ENCODE measurements at regions not wholly inside any gene's neighbourhood (a gene's known extent, or its start where the extent isn't known, plus 50 kb on each side); places are given as distances from the start of the nearest gene placed in this dataset.

DNA sequence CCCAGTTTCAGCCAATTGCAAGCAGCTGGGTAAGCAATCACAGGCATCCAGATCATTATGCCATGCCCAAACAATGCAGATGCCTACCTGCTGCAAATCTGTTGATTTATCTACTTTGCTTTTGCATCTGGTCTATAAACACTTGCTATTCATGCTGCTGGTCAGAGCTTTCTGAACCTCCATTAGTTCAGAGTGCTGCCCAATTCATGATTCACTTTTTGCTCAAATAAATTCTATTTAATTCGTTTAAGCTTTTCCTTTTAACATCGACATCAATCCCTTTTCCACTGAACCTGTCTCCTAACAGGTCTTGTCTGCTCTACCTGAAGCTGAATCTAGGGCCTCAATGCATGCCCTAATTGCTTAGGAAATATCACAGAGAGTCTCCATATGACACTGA is 99.4 kb upstream of the C1orf87 start:
- no peak overlapping the region for H3K27ac ChIP-seq (ENCODE audit: low read depth, low read length)
- no peaks in the 10 kb centered on the region for H4K20me1 ChIP-seq (ENCODE audit: low read depth, low read length)
- H3K27me3 ChIP-seq (ENCODE audit: low read length), result no peaks in the 10 kb centered on the region
- H3K4me3 ChIP-seq (ENCODE audit: insufficient read depth, low read length, poor library complexity, severe bottlenecking), result no peak overlapping the region
- no peak overlapping the region for H3K4me2 ChIP-seq (ENCODE audit: low read depth, low read length, poor library complexity, severe bottlenecking)
- no peaks in the 10 kb centered on the region for H3K9me2 ChIP-seq (replicated peaks; ENCODE audit: insufficient read depth, low read length)
- TF ChIP-seq, protein P1, sequence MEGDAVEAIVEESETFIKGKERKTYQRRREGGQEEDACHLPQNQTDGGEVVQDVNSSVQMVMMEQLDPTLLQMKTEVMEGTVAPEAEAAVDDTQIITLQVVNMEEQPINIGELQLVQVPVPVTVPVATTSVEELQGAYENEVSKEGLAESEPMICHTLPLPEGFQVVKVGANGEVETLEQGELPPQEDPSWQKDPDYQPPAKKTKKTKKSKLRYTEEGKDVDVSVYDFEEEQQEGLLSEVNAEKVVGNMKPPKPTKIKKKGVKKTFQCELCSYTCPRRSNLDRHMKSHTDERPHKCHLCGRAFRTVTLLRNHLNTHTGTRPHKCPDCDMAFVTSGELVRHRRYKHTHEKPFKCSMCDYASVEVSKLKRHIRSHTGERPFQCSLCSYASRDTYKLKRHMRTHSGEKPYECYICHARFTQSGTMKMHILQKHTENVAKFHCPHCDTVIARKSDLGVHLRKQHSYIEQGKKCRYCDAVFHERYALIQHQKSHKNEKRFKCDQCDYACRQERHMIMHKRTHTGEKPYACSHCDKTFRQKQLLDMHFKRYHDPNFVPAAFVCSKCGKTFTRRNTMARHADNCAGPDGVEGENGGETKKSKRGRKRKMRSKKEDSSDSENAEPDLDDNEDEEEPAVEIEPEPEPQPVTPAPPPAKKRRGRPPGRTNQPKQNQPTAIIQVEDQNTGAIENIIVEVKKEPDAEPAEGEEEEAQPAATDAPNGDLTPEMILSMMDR (IDR thresholded peaks at IDR 0.05; ENCODE audit: insufficient read depth, low read length, poor library complexity, severe bottlenecking), result no peak
- no peak for TF ChIP-seq EZH2phosphoT487 (conservative IDR thresholded peaks at IDR 0.05; ENCODE audit: low read length)
- no peak overlapping the region for H2AFZ ChIP-seq (ENCODE audit: low read depth, low read length, severe bottlenecking)
- H3K9ac ChIP-seq (ENCODE audit: low read length), result no peak overlapping the region
- H3K9me3 ChIP-seq (ENCODE audit: insufficient read depth, low read length), result no peaks in the 10 kb centered on the region
- H3F3A ChIP-seq (ENCODE audit: insufficient read depth), result no peaks in the 10 kb centered on the region
- no peaks in the 10 kb centered on the region for H3K79me2 ChIP-seq (ENCODE audit: insufficient read depth, low read length)
- H3K36me3 ChIP-seq (ENCODE audit: low read length), result no peaks in the 10 kb centered on the region

DNA sequence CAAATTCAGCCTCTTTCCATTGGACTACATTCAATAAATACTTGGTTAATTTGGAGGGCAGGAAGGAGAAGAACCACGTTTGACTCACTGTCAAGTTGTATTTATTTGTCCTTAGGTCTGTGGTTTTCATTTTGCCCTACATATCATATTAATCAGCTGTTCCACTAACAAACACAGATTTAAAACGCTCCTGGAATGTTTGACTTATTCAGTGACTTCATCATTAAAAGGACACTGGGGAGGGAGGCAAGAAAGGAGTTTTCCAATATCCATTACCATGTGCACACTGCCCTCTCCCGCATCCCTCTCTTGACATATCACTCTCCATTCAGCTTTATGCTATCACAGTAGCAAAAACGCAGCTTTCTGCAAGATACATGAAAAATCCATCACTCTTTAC is 98.2 kb upstream of the C1orf87 start:
- Histone ChIP-seq H3K4me2 (ENCODE audit: low read depth, low read length, poor library complexity, severe bottlenecking) (no peak overlapping the region), H2AFZ (ENCODE audit: low read depth, low read length, severe bottlenecking) (no peak overlapping the region), H3K27ac (ENCODE audit: low read depth, low read length) (no peak overlapping the region), H3F3A (ENCODE audit: insufficient read depth) (no peaks in the 10 kb centered on the region), H3K79me2 (ENCODE audit: insufficient read depth, low read length) (no peaks in the 10 kb centered on the region), H4K20me1 (ENCODE audit: low read depth, low read length) (no peaks in the 10 kb centered on the region), H3K9me2 (replicated peaks; ENCODE audit: insufficient read depth, low read length) (no peaks in the 10 kb centered on the region), H3K36me3 (ENCODE audit: low read length) (no peaks in the 10 kb centered on the region), H3K9ac (ENCODE audit: low read length) (no peak overlapping the region), H3K4me3 (ENCODE audit: insufficient read depth, low read length, poor library complexity, severe bottlenecking) (no peak overlapping the region), H3K9me3 (ENCODE audit: insufficient read depth, low read length) (no peaks in the 10 kb centered on the region), H3K27me3 (ENCODE audit: low read length) (no peaks in the 10 kb centered on the region)
- TF ChIP-seq, protein P1 (IDR thresholded peaks at IDR 0.05; ENCODE audit: insufficient read depth, low read length, poor library complexity, severe bottlenecking), result no peak
- TF ChIP-seq EZH2phosphoT487 (conservative IDR thresholded peaks at IDR 0.05; ENCODE audit: low read length), result no peak

DNA sequence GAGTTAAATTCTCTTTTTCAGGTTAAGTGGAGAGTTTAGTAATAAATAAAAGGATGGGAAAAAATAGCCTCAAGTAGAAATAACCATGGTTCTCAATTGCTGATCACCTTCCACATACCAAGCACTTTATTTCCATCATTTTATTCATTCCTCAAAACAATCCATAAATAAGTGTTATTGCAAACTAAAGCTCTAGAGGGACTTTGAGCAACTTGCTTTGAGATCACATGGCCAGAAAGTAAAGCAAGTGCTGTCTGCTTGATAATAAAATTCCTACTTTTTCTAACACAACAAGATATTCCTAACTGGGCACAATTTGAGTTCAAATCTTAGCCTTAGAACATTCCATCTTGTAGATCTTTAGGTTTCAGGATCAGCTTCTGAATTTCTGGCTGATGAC is 97.1 kb upstream of the C1orf87 start:
- Histone ChIP-seq H3K36me3 (ENCODE audit: low read length) (no peaks in the 10 kb centered on the region), H3K4me3 (ENCODE audit: insufficient read depth, low read length, poor library complexity, severe bottlenecking) (no peak overlapping the region), H3K27ac (ENCODE audit: low read depth, low read length) (no peak overlapping the region), H3K9ac (ENCODE audit: low read length) (no peak overlapping the region), H3K4me2 (ENCODE audit: low read depth, low read length, poor library complexity, severe bottlenecking) (no peak overlapping the region), H3K9me2 (replicated peaks; ENCODE audit: insufficient read depth, low read length) (no peaks in the 10 kb centered on the region), H3K9me3 (ENCODE audit: insufficient read depth, low read length) (no peaks in the 10 kb centered on the region), H2AFZ (ENCODE audit: low read depth, low read length, severe bottlenecking) (no peak overlapping the region), H3K27me3 (ENCODE audit: low read length) (no peaks in the 10 kb centered on the region), H3K79me2 (ENCODE audit: insufficient read depth, low read length) (no peaks in the 10 kb centered on the region), H4K20me1 (ENCODE audit: low read depth, low read length) (no peaks in the 10 kb centered on the region), H3F3A (ENCODE audit: insufficient read depth) (no peaks in the 10 kb centered on the region)
- no peak for TF ChIP-seq EZH2phosphoT487 (conservative IDR thresholded peaks at IDR 0.05; ENCODE audit: low read length)
- TF ChIP-seq, protein P1 (IDR thresholded peaks at IDR 0.05; ENCODE audit: insufficient read depth, low read length, poor library complexity, severe bottlenecking), result no peak

Measured in SU-DHL-6 (cell line).